NCI-H2107 (cell line): ENCODE measurements at regions not wholly inside any gene's neighbourhood (a gene's known extent, or its start where the extent isn't known, plus 50 kb on each side); places are given as distances from the start of the nearest gene placed in this dataset.

Source experiments
- DNase-seq: peaks from one replicate; lab custom pipeline; 2025; lab: John Stamatoyannopoulos, UW

GRCh38 chr20:42020316-42020715, 402.1 kb upstream of the CHD6 start:
- DNase-seq = no peak

- DNase-seq = no peak
Observed at GRCh38 chr20:42018979-42019378, 400.8 kb upstream of the CHD6 start.

GRCh38 chr20:42010090-42010489, 391.9 kb upstream of the CHD6 start:
- no peak for DNase-seq

GRCh38 chr20:42007251-42007650, 389.1 kb upstream of the CHD6 start:
- DNase-seq = no peak

- DNase-seq = no peak
Observed at GRCh38 chr20:42005211-42005610, 387.0 kb upstream of the CHD6 start.

GRCh38 chr20:42003380-42003779, 385.2 kb upstream of the CHD6 start:
- DNase-seq = no peak

GRCh38 chr20:41998539-41999341, 380.6 kb upstream of the CHD6 start:
- no peak for DNase-seq

GRCh38 chr20:41996951-41997350, 378.8 kb upstream of the CHD6 start:
- DNase-seq = no peak

GRCh38 chr20:41992481-41992880, 374.3 kb upstream of the CHD6 start:
- no peak for DNase-seq

GRCh38 chr20:41991412-41991811, 373.2 kb upstream of the CHD6 start:
- DNase-seq = no peak

- DNase-seq = no peak
Observed at GRCh38 chr20:41989935-41990635, 371.9 kb upstream of the CHD6 start.

GRCh38 chr20:41989039-41989679, 371.0 kb upstream of the CHD6 start:
- DNase-seq = no peak

GRCh38 chr20:41984031-41984430, 365.9 kb upstream of the CHD6 start:
- no peak for DNase-seq

- DNase-seq = no peak
Observed at GRCh38 chr20:41983159-41983558, 365.0 kb upstream of the CHD6 start.

- DNase-seq = no peak
Observed at GRCh38 chr20:41981746-41982145, 363.6 kb upstream of the CHD6 start.

GRCh38 chr20:41978875-41979274, 360.7 kb upstream of the CHD6 start:
- DNase-seq = no peak

GRCh38 chr20:41978246-41978790, 360.1 kb upstream of the CHD6 start:
- no peak for DNase-seq

GRCh38 chr20:41969656-41970055, 351.5 kb upstream of the CHD6 start:
- DNase-seq = no peak

- no peak for DNase-seq
Observed at GRCh38 chr20:41960166-41960565, 342.0 kb upstream of the CHD6 start.

GRCh38 chr20:41958391-41958790, 340.2 kb upstream of the CHD6 start:
- DNase-seq = no peak

GRCh38 chr20:41956338-41957074, 338.3 kb upstream of the CHD6 start:
- no peak for DNase-seq

GRCh38 chr20:41952166-41952565, 334.0 kb upstream of the CHD6 start:
- no peak for DNase-seq
